AG04449 (cell line): ENCODE measurements at regions not wholly inside any gene's neighbourhood (a gene's known extent, or its start where the extent isn't known, plus 50 kb on each side); places are given as distances from the start of the nearest gene placed in this dataset.
"Not testable (repeated sequence)": the region's sequence is repeated elsewhere in the genome, so short reads cannot be mapped to it uniquely, and the experiment has no call there.

Source experiments
- CTCF ChIA-PET: fragments of 350-600 bp; formaldehyde crosslinking; extraction: SDS; loops from one replicate; lab custom pipeline; 2021; ENCODE audit warnings: antibody characterized with exemption; lab: Yijun Ruan, JAX
- POLR2A ChIA-PET: fragments of 400-600, 350-600 bp; formaldehyde crosslinking; extraction: SDS; loops from one replicate; lab custom pipeline; 2020; ENCODE audit warnings: antibody characterized with exemption, inconsistent platforms; lab: Yijun Ruan, JAX
- DNase-seq: peaks from one replicate; pipeline ENCODE4 v3.0.0-alpha.2; 2010; ENCODE audit warnings: low read depth, low spot score
- H3K4me3 ChIP-seq: 2 replicates; pipeline ENCODE4 v1.5.1; 2011; ENCODE audit warnings: low read depth, mild to moderate bottlenecking, control low read depth, low read length

- CTCF ChIA-PET, POLR2A ChIA-PET, DNase-seq: not testable (repeated sequence)
These were observed 294.7 kb upstream of the TEKT4 start for GRCh38 chr2:94576486-94576885.

DNA sequence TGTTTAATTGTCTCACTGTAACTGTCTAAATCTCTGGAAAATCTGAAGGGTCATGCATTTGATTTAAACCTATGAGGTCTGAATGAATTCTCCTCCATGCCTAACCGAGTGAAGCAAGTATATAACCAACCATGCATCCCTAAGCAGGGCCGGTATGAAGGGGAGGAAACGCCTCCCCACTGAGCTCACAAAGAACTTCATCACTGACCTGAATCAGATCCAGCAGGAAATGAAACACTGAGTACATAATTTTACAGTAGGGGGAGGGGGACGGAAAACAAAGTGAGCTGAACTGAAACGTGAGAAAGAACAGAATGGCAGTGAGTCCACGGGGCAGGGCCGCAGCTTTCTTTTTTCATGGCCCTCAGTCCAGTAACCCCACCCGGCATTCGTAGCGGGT is 294.1 kb upstream of the TEKT4 start:
- CTCF ChIA-PET, DNase-seq, H3K4me3 ChIP-seq, POLR2A ChIA-PET: not testable (repeated sequence)

More at GRCh38 chr2:94576486-94576885, 294.7 kb upstream of the TEKT4 start:
- H3K4me3 ChIP-seq, result not testable (repeated sequence)

GRCh38 chr2:94579221-94579620 is 292.0 kb upstream of the TEKT4 start:
- CTCF ChIA-PET, H3K4me3 ChIP-seq, POLR2A ChIA-PET, DNase-seq: not testable (repeated sequence)

GRCh38 chr2:94583081-94583723 is 288.0 kb upstream of the TEKT4 start:
- DNase-seq, CTCF ChIA-PET, POLR2A ChIA-PET, H3K4me3 ChIP-seq: not testable (repeated sequence)

GRCh38 chr2:94584569-94584968 is 286.7 kb upstream of the TEKT4 start:
- DNase-seq, POLR2A ChIA-PET: not testable (repeated sequence)

GRCh38 chr2:94586032-94586982 is 284.9 kb upstream of the TEKT4 start:
- CTCF ChIA-PET, H3K4me3 ChIP-seq, POLR2A ChIA-PET, DNase-seq: not testable (repeated sequence)

More at GRCh38 chr2:94584569-94584968, 286.7 kb upstream of the TEKT4 start:
- CTCF ChIA-PET, H3K4me3 ChIP-seq: not testable (repeated sequence)

DNA sequence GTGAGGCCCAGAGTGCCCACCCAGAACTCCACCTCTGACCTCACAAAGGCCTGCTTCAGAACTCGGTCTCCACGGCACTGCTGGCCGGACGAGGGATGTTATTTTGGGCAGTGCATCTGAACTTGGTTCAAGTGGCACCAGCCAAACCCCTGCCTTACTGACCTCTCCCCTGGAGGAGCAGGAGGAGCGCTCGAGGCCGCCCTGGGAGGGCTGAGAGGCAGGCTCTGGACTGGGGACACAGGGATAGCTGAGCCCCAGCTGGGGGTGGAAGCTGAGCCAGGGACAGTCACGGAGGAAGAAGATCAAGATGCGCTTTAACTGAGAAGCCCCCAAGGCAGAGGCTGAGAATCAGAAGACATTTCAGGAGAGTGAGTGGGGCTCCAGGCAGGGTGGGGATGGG is 284.2 kb upstream of the TEKT4 start:
- CTCF ChIA-PET, POLR2A ChIA-PET, H3K4me3 ChIP-seq, DNase-seq: not testable (repeated sequence)

DNA sequence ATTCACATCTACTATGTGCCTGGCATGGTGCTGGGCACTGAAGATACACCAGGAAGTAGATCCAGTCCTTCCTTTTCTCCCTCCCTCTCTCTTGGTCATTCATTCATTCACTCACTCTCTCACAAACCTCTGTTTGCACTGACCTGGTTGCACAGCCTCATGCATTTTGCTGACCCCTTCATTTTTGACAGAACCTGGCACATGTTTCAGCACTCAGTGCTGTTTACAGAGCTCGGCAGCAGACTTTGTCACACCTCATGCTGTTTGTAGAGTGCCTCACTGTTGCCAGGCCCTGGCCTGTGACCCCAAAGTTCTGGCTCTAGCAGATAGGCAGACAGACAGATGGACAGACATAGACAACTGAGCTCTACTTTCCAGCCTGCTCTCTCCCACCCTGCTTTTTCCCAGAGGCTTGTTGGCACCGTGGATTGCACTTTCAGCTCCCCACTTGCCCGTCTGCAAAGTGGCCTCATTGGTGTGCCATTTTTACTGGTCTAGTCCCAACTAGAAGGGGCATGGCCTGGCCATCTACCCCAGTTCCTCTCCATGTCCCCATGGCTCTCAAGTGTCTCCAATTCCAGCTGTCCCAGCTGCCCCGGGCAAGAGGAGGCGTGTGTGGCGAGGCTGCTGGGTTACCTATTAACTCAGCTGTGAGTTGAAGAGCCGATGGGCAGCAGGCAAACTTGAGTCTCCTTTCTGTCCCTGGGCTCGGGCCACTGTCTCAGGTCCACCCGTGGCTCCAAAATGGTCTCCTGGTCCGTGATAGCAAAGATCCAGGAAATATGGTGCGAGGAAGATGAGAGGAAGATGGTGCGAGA is 277.0 kb upstream of the TEKT4 start:
- DNase-seq, H3K4me3 ChIP-seq, CTCF ChIA-PET, POLR2A ChIA-PET: not testable (repeated sequence)

- CTCF ChIA-PET, H3K4me3 ChIP-seq, DNase-seq, POLR2A ChIA-PET: not testable (repeated sequence)
These were observed 275.3 kb upstream of the TEKT4 start for GRCh38 chr2:94595956-94596355.

DNA sequence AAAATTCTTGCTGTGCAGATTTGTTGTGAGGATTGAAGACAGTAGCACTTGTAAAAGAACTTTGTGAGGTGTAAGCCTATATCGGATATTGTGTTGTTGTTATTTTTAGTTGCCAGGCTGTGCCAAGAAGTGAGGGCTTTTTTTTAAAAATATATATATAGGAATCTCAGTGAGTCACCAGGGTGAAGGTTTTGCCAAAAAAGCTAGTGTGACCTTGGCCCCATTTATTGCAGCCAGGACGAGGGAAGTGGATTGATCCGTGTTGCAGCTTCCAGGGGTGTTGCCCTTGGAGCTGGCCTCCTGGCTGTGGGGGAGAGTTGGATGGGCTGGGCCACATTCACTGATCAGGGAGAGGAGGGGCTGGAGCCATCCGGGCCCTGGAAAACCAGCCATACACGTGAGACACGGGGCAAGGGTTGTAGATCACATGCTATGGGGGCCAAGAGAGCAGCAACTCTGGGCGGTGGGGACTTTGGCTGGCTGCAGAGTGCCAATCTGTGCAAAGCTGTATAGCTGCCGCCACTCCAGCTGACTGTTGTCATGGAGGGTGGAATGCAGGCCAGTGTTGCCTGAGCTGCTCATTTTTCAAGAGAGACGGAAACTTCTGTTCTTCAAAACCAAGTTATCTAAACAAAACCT is 273.0 kb upstream of the TEKT4 start:
- CTCF ChIA-PET, result not testable (repeated sequence)

GRCh38 chr2:94600929-94601328 is 270.3 kb upstream of the TEKT4 start:
- POLR2A ChIA-PET, H3K4me3 ChIP-seq, CTCF ChIA-PET, DNase-seq: not testable (repeated sequence)

More for the DNA sequence above, 273.0 kb upstream of the TEKT4 start:
- H3K4me3 ChIP-seq, POLR2A ChIA-PET, DNase-seq: not testable (repeated sequence)
